ENCODE measurements at regions not wholly inside any gene's neighbourhood (a gene's known extent, or its start where the extent isn't known, plus 50 kb on each side); places are given as distances from the start of the nearest gene placed in this dataset.

DNA sequence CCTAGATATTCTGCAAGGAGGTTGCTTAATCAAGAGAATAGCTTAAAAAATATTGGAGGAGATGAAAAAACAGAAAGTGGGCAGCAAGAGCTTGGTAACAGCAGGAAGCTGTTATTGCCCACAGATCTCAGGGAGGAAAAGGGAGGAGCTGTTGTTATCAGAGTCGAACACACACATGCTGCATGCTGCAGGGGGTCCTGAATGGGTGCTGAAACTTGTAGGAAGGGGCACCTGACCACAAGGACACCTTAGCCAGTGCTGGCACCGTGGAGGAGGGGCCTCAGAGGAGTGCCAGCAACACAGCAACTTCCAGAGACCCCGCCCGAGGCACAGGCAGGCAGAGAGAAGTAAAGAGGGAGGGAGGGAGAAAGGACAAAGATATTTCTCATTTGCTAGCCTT lies 332.9 kb downstream of the SOCS6 start:
- H3K4me3 ChIP-seq (replicated peaks in 1 of 2; ENCODE audit: low read depth in 1 of 2, low read length in 2 of 2), result no peak overlapping the region
- no peak for DNase-seq (ENCODE audit: low read depth, low spot score)
- ATAC-seq, result no peak
- no peak overlapping the region for H2AFZ ChIP-seq (ENCODE audit: low read depth, low read length, poor library complexity, severe bottlenecking)
- no peaks in the 10 kb centered on the region for H3K4me1 ChIP-seq (ENCODE audit: control insufficient read depth in 1 of 2, insufficient read depth in 2 of 2, low read length in 2 of 2)
- no peaks in the 10 kb centered on the region for H3K36me3 ChIP-seq (ENCODE audit: control insufficient read depth in 1 of 2, insufficient read depth in 2 of 2, low read length in 2 of 2)
- TF ChIP-seq CBX3 (IDR thresholded peaks at IDR 0.05; ENCODE audit: low read depth) (no peak), CEBPB (IDR thresholded peaks at IDR 0.05; ENCODE audit: low read depth) (no peak), ZNF274 (IDR thresholded peaks at IDR 0.05; ENCODE audit: low read depth, low read length) (no peak), JUND (IDR thresholded peaks at IDR 0.05) (no peak), RAD21 (IDR thresholded peaks at IDR 0.05; ENCODE audit: low read depth) (no peak), POLR2A (IDR thresholded peaks at IDR 0.05; ENCODE audit: borderline replicate concordance, extremely low read depth, insufficient read depth, insufficient read length) (no peak), ZFX (IDR thresholded peaks at IDR 0.05) (no peak), YY1 (IDR thresholded peaks at IDR 0.05; ENCODE audit: extremely low read depth, insufficient replicate concordance, low read depth, low read length) (no peak), EZH2 (IDR thresholded peaks at IDR 0.05) (no peak), EZH2phosphoT487 (IDR thresholded peaks at IDR 0.05; ENCODE audit: borderline replicate concordance) (no peak)
- TF ChIP-seq, protein P1, sequence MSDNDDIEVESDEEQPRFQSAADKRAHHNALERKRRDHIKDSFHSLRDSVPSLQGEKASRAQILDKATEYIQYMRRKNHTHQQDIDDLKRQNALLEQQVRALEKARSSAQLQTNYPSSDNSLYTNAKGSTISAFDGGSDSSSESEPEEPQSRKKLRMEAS (IDR thresholded peaks at IDR 0.05), result no peak
- TF ChIP-seq, protein P2, sequence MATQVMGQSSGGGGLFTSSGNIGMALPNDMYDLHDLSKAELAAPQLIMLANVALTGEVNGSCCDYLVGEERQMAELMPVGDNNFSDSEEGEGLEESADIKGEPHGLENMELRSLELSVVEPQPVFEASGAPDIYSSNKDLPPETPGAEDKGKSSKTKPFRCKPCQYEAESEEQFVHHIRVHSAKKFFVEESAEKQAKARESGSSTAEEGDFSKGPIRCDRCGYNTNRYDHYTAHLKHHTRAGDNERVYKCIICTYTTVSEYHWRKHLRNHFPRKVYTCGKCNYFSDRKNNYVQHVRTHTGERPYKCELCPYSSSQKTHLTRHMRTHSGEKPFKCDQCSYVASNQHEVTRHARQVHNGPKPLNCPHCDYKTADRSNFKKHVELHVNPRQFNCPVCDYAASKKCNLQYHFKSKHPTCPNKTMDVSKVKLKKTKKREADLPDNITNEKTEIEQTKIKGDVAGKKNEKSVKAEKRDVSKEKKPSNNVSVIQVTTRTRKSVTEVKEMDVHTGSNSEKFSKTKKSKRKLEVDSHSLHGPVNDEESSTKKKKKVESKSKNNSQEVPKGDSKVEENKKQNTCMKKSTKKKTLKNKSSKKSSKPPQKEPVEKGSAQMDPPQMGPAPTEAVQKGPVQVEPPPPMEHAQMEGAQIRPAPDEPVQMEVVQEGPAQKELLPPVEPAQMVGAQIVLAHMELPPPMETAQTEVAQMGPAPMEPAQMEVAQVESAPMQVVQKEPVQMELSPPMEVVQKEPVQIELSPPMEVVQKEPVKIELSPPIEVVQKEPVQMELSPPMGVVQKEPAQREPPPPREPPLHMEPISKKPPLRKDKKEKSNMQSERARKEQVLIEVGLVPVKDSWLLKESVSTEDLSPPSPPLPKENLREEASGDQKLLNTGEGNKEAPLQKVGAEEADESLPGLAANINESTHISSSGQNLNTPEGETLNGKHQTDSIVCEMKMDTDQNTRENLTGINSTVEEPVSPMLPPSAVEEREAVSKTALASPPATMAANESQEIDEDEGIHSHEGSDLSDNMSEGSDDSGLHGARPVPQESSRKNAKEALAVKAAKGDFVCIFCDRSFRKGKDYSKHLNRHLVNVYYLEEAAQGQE (IDR thresholded peaks at IDR 0.05; ENCODE audit: low read depth), result no peak
- TF ChIP-seq, protein P3, sequence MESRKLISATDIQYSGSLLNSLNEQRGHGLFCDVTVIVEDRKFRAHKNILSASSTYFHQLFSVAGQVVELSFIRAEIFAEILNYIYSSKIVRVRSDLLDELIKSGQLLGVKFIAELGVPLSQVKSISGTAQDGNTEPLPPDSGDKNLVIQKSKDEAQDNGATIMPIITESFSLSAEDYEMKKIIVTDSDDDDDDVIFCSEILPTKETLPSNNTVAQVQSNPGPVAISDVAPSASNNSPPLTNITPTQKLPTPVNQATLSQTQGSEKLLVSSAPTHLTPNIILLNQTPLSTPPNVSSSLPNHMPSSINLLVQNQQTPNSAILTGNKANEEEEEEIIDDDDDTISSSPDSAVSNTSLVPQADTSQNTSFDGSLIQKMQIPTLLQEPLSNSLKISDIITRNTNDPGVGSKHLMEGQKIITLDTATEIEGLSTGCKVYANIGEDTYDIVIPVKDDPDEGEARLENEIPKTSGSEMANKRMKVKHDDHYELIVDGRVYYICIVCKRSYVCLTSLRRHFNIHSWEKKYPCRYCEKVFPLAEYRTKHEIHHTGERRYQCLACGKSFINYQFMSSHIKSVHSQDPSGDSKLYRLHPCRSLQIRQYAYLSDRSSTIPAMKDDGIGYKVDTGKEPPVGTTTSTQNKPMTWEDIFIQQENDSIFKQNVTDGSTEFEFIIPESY (IDR thresholded peaks at IDR 0.05; ENCODE audit: extremely low read depth, insufficient replicate concordance, low read length), result no peak
- TF ChIP-seq, protein P4, sequence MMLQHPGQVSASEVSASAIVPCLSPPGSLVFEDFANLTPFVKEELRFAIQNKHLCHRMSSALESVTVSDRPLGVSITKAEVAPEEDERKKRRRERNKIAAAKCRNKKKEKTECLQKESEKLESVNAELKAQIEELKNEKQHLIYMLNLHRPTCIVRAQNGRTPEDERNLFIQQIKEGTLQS (IDR thresholded peaks at IDR 0.05), result no peak
- H3K9me3 ChIP-seq (ENCODE audit: control insufficient read depth in 1 of 2, insufficient read depth in 1 of 2, low read depth in 1 of 2, low read length in 2 of 2), result no peaks in the 10 kb centered on the region
- CTCF ChIA-PET, result interaction anchor here (1.2 kb wide), 1 partner anchor 23 kb away, joined by 3 read pairs; no protein-coding TSS in a partner anchor
- H3K27me3 ChIP-seq (ENCODE audit: insufficient read depth, low read length), result no peaks in the 10 kb centered on the region
- no peak overlapping the region for H3K27ac ChIP-seq (ENCODE audit: low read depth, low read length)
- intact Hi-C loops (cut with micrococcal nuclease), result no loop called here
- POLR2A ChIA-PET, result no interaction called here
- no peak overlapping the region for H3K9ac ChIP-seq (ENCODE audit: low read length)
- no peaks in the 10 kb centered on the region for H3K9me2 ChIP-seq (ENCODE audit: insufficient read depth)
- RAD21 ChIA-PET (ENCODE audit: low non-redundant PET in 1 of 2, low total read pairs in 2 of 2, uncharacterized antibody in 2 of 2, unreplicated experiment in 2 of 2), result interaction anchor here in 1 of 2 experiments (0.6 kb wide), 1 partner anchor 21 kb away, joined by 3 read pairs; no protein-coding TSS in a partner anchor
- H4K20me1 ChIP-seq (ENCODE audit: insufficient read depth), result no peaks in the 10 kb centered on the region
- no peaks in the 10 kb centered on the region for H3K79me2 ChIP-seq (ENCODE audit: insufficient read depth, low read length)
- BruUV-seq (replicated peaks), result no TSS peak
- H3K4me2 ChIP-seq (ENCODE audit: low read length), result no peak overlapping the region

All from HCT116 (cell line).